Kidney epithelial cell (primary cell): ENCODE measurements at regions not wholly inside any gene's neighbourhood (a gene's known extent, or its start where the extent isn't known, plus 50 kb on each side); places are given as distances from the start of the nearest gene placed in this dataset.

Source experiments
- DNase-seq: peaks from one replicate; pipeline ENCODE4 v3.0.0-alpha.2; 2010; ENCODE audit warnings: low read depth
- H3K27me3 ChIP-seq: 2 replicates; pipeline ENCODE4 v1.6.0; 2011; ENCODE audit warnings: low read length; ENCODE audit not compliant: control insufficient read depth, insufficient read depth
- H3K36me3 ChIP-seq: 2 replicates; pipeline ENCODE4 v1.5.1; 2011; ENCODE audit warnings: low read length; ENCODE audit not compliant: control insufficient read depth, insufficient read depth
- H3K4me3 ChIP-seq: 2 replicates; pipeline ENCODE4 v1.5.1; 2011; ENCODE audit warnings: low read depth, mild to moderate bottlenecking, control low read depth, low read length
- TF ChIP-seq, protein P1 (sequence below): IDR thresholded peaks from 2 replicates; pipeline ENCODE4 v1.5.1; 2011; ENCODE audit warnings: mild to moderate bottlenecking, moderate library complexity, low read length, control low read depth, inconsistent platforms; ENCODE audit not compliant: insufficient read depth, poor library complexity, severe bottlenecking

DNA sequence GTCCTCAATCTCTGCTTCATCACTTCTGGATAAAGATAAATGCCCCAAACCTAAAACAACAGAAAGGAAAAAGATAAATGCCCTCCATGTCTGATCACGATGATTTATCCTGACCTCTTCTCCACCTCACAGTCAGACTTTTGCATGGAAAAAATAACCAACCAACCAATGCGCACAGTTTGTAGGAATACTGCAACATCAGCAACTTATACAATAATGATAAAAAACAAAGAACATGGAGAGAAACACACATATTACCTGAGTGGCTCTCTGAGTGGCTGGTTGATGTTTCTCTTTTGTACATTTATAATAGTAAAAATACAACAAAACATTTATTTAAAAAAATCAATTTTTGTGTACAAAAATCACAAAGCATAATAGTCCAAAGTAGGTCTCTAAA lies 93.0 kb upstream of the PUDP start:
- no peak overlapping the region for H3K4me3 ChIP-seq
- TF ChIP-seq, protein P1, sequence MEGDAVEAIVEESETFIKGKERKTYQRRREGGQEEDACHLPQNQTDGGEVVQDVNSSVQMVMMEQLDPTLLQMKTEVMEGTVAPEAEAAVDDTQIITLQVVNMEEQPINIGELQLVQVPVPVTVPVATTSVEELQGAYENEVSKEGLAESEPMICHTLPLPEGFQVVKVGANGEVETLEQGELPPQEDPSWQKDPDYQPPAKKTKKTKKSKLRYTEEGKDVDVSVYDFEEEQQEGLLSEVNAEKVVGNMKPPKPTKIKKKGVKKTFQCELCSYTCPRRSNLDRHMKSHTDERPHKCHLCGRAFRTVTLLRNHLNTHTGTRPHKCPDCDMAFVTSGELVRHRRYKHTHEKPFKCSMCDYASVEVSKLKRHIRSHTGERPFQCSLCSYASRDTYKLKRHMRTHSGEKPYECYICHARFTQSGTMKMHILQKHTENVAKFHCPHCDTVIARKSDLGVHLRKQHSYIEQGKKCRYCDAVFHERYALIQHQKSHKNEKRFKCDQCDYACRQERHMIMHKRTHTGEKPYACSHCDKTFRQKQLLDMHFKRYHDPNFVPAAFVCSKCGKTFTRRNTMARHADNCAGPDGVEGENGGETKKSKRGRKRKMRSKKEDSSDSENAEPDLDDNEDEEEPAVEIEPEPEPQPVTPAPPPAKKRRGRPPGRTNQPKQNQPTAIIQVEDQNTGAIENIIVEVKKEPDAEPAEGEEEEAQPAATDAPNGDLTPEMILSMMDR = no peak

DNA sequence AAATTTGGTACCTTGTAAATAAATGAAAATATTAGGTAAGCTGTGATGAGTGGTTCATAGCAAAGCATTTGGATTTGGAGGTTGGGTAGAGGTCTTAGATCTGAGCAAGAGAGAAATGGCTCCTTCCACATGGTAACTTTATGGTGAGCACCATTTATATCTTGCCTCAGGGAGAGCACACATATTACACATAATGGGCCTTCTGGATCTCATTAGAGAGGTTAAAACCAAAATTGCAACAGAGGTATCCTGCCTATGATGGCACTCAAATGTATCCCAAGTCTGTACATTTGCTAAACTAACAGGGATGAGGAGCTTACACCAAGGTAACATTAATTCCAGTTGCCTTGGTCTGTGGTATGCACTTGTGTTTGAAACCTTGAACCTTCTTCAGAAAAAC lies 87.1 kb upstream of the PUDP start:
- no peak overlapping the region for H3K4me3 ChIP-seq
- H3K27me3 ChIP-seq = no peaks in the 10 kb centered on the region
- no peaks in the 10 kb centered on the region for H3K36me3 ChIP-seq
- DNase-seq = no peak
- TF ChIP-seq, protein P1 = no peak

More for the DNA sequence above, 93.0 kb upstream of the PUDP start:
- no peaks in the 10 kb centered on the region for H3K27me3 ChIP-seq
- no peaks in the 10 kb centered on the region for H3K36me3 ChIP-seq
- DNase-seq = no peak

DNA sequence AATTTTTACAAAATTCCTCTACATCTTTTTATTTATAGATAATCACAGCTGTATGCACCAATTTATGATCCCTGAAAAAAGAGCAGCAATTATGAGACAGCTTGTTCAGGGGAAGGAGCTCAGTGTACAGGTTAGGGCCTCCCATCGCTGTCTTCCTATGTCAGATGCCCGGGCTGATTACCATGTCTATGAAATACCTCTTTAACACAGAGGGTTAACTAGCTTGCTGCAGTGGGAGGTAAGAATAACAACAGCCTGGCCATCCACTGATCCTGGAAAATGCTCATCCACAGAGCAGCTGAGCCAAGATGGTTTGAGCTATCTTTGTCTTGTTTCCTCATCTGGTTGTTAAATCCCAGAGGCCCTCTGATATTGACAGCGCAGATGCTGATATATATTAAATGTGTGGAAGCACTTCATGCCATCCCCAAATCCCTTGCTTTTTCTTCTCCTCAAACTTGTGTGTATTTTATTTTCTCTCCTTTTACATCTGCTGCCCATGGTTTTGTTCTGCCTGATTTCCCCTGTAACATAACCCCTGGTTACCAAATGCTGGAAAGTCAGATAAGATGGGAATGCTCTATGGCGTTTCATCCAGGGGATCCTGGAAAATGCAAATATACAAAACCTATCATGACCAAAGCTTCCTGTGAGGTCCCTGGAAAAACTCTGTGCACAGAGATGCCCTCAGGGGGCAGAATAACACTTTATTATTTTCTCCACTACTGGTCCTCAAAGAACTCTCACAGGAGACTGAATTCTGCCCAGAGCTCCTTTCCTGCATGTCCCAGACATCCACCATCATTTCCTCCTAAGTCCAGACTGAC lies 85.8 kb upstream of the PUDP start:
- no peaks in the 10 kb centered on the region for H3K36me3 ChIP-seq
- no peak overlapping the region for H3K4me3 ChIP-seq
- no peaks in the 10 kb centered on the region for H3K27me3 ChIP-seq
- TF ChIP-seq, protein P1 = no peak
- DNase-seq = no peak

DNA sequence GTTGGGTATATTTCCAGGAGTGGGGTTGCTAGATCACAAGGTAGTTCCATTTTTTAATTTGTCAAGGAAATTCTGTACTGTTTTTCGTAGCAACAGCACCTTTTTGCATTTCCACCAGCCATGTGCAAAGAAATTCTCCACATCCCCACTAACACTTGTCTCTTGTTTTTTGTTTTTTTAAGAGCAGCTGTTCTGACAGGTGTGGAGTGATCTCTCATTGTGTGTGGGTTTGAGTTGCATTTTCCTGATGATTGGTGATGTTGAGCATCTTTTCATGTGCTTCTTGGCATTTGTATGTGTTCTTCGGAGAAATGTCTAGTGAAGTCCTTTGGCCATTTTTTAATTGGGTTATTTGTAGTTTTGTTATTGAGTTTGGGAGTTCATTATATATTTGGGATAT lies 80.3 kb upstream of the PUDP start:
- TF ChIP-seq, protein P1 = no peak
- H3K27me3 ChIP-seq = no peaks in the 10 kb centered on the region
- DNase-seq = no peak
- H3K36me3 ChIP-seq = no peaks in the 10 kb centered on the region
- no peak overlapping the region for H3K4me3 ChIP-seq

DNA sequence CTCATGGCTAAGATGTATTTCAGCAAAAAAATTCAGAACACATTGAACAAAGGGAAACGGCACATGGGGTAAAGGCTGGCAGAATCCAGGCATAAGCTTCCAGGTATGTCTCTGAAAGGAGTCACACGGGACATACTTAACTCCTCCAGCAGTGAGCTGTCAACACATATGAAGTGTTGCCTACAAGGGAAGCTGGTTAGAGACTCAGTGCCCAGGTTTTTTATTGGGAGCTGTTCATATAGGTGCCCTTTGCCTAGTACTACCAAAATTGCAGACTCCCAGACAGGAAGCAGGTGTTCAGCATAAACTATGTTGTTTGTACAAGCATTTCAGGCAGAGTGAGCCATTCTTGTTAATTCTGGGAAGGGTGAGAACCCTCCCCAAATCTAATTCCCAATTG lies 77.4 kb upstream of the PUDP start:
- TF ChIP-seq, protein P1 = no peak
- no peak for DNase-seq
- H3K27me3 ChIP-seq = no peaks in the 10 kb centered on the region
- no peak overlapping the region for H3K4me3 ChIP-seq
- H3K36me3 ChIP-seq = no peaks in the 10 kb centered on the region

DNA sequence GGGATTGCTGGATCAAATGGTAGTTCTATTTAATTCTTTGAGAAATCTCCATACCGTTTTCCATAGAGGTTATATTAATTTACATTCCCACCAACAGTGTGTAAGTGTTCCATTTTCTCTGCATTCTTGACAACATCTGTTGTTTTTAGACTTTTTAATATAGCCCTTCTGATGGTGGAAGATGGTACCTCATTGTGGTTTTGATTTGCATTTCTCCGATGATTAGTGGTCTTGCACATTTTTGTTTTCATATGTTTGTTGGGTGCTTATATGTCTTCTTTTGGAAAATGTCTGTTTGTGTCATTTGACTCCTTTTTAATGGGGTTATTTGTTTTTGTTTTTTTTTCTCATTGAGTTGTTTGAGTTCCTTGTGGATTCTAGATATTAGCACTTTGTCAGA lies 75.3 kb upstream of the PUDP start:
- DNase-seq = no peak
- Histone ChIP-seq H3K36me3 (no peaks in the 10 kb centered on the region), H3K4me3 (no peak overlapping the region), H3K27me3 (no peaks in the 10 kb centered on the region)
- TF ChIP-seq, protein P1 = no peak
